GM12878 (cell line): ENCODE measurements at regions not wholly inside any gene's neighbourhood (a gene's known extent, or its start where the extent isn't known, plus 50 kb on each side); places are given as distances from the start of the nearest gene placed in this dataset.

Experiments
- ATAC-seq: fragments of 200-7000 bp; cut with Tn5 transposase; 3 replicates; pipeline ENCODE4 v1.9.1; 2020; ENCODE audit warnings: mild to moderate bottlenecking, moderate library complexity
- BruUV-seq: library from RNA; stranded (reverse); fragments of 400-500 nt; replicated peaks from 2 replicates; lab custom pipeline; 2021; lab: Mats Ljungman, UMichigan
- CTCF ChIA-PET: fragments of 300-600 bp; sonication (Branson Sonifier 250); formaldehyde crosslinking; extraction: SDS; loops from one replicate; lab custom pipeline; 2021; ENCODE audit warnings: inconsistent platforms; lab: Yijun Ruan, JAX
- POLR2A ChIA-PET: fragments of 350-600 bp; formaldehyde crosslinking; extraction: SDS; loops from one replicate; lab custom pipeline; 2021; ENCODE audit warnings: inconsistent platforms; lab: Charles Lee
- RAD21 ChIA-PET: fragments of 300-600 bp; sonication (Branson Sonifier 250); formaldehyde crosslinking; loops from one replicate; lab custom pipeline; 2023; ENCODE audit warnings: antibody characterized with exemption; ENCODE audit not compliant: unreplicated experiment; lab: Charles Lee
- SMC1A ChIA-PET: fragments of 300-600 bp; sonication (Branson Sonifier 250); formaldehyde crosslinking; loops from one replicate; lab custom pipeline; 2023; ENCODE audit not compliant: unreplicated experiment, uncharacterized antibody; lab: Charles Lee
- DNase-seq: peaks from one replicate; pipeline ENCODE4 v3.0.0-alpha.2; 2011; ENCODE audit warnings: low read depth, low spot score
- FAIRE-seq: peaks from 3 replicates; lab custom pipeline; 2011; peaks lifted over from hg19 to GRCh38; lab: Jason Lieb, UNC
- H2AFZ ChIP-seq: 2 replicates; pipeline ENCODE4 v1.6.0; 2011; ENCODE audit warnings: low read depth, low read length, control low read depth; ENCODE audit not compliant: control insufficient read depth
- H3K27ac ChIP-seq: 2 replicates; pipeline ENCODE4 v1.5.1; 2011; ENCODE audit warnings: control low read depth; ENCODE audit not compliant: control insufficient read depth, insufficient read depth
- H3K27me3 ChIP-seq, 2 experiments: replicated peaks in 1 of 2; 2 replicates each; pipeline versions ENCODE4 v1.6.0 to v1.6.1; 2011; ENCODE audit warnings: low read length in 1 of 2; ENCODE audit not compliant: control insufficient read depth in 2 of 2, insufficient read depth in 2 of 2
- H3K36me3 ChIP-seq, 2 experiments: 2 replicates each; pipeline ENCODE4 v1.5.1; 2011; ENCODE audit warnings: low read length in 1 of 2; ENCODE audit not compliant: control insufficient read depth in 2 of 2, insufficient read depth in 2 of 2
- H3K4me1 ChIP-seq: 2 replicates; pipeline ENCODE4 v1.6.1; 2011; ENCODE audit warnings: mild to moderate bottlenecking, low read length, moderate library complexity, mixed read lengths; ENCODE audit not compliant: control insufficient read depth, insufficient read depth
- H3K4me2 ChIP-seq: 2 replicates; pipeline ENCODE4 v1.6.0; 2011; ENCODE audit warnings: control low read depth; ENCODE audit not compliant: control insufficient read depth, insufficient read depth
- H3K4me3 ChIP-seq: fragments of 200-600 bp; sonication (generic); 2 replicates; pipeline ENCODE4 v1.5.1; 2016
- H3K79me2 ChIP-seq: 2 replicates; pipeline ENCODE4 v1.6.0; 2011; ENCODE audit warnings: low read length; ENCODE audit not compliant: control insufficient read depth, insufficient read depth
- H3K9ac ChIP-seq: 2 replicates; pipeline ENCODE4 v1.8.0; 2011; ENCODE audit warnings: low read length, control low read depth, mixed read lengths; ENCODE audit not compliant: control insufficient read depth, insufficient read depth
- H3K9me3 ChIP-seq: replicated peaks from 3 replicates; pipeline ENCODE4 v1.5.1; 2011; ENCODE audit warnings: mild to moderate bottlenecking, low read length; ENCODE audit not compliant: control insufficient read depth, insufficient read depth
- H4K20me1 ChIP-seq: 2 replicates; pipeline ENCODE4 v1.6.0; 2011; ENCODE audit not compliant: control insufficient read depth, insufficient read depth
- BACH1 ChIP-seq: fragments of 450-650 bp; IDR thresholded peaks from 2 replicates; pipeline ENCODE4 v1.6.1; 2017; ENCODE audit warnings: mild to moderate bottlenecking, borderline replicate concordance
- BRCA1 ChIP-seq: IDR thresholded peaks from 2 replicates; pipeline ENCODE4 v1.6.1; 2011; ENCODE audit warnings: low read depth, low read length, improper control_type of control experiment
- IKZF1 ChIP-seq: fragments of 450-650 bp; conservative IDR thresholded peaks from 2 replicates; pipeline ENCODE4 v1.6.1; 2017; ENCODE audit warnings: antibody characterized with exemption, mild to moderate bottlenecking
- IKZF2 ChIP-seq, 2 experiments: fragments of 450-650 bp; IDR thresholded peaks; 2 replicates each; pipeline ENCODE4 v1.6.1; 2017; ENCODE audit warnings: mild to moderate bottlenecking in 2 of 2, moderate library complexity in 2 of 2
- IRF4 ChIP-seq: IDR thresholded peaks from 2 replicates; pipeline ENCODE4 v1.6.1; 2011; ENCODE audit warnings: low read depth, low read length
- KLF5 ChIP-seq: fragments of 450-650 bp; IDR thresholded peaks from 2 replicates; pipeline ENCODE4 v1.6.1; 2014; ENCODE audit warnings: mild to moderate bottlenecking; ENCODE audit not compliant: partially characterized antibody
- MTA2 ChIP-seq: fragments of 450-650 bp; IDR thresholded peaks from 2 replicates; pipeline ENCODE4 v1.6.1; 2016; ENCODE audit warnings: low read depth, mild to moderate bottlenecking, moderate library complexity
- MYC ChIP-seq: IDR thresholded peaks from 2 replicates; pipeline ENCODE4 v1.6.1; 2011; ENCODE audit warnings: mild to moderate bottlenecking, low read length, moderate library complexity, inconsistent platforms; ENCODE audit not compliant: insufficient read depth, insufficient replicate concordance, insufficient read length, severe bottlenecking
- NBN ChIP-seq: fragments of 450-650 bp; IDR thresholded peaks from 2 replicates; pipeline ENCODE4 v1.6.1; 2016
- PAX8 ChIP-seq: fragments of 450-650 bp; IDR thresholded peaks from 2 replicates; pipeline ENCODE4 v1.6.1; 2017; ENCODE audit warnings: mild to moderate bottlenecking, moderate library complexity
- PBX3 ChIP-seq: IDR thresholded peaks from 2 replicates; pipeline ENCODE4 v1.6.1; 2011; ENCODE audit warnings: mild to moderate bottlenecking, low read depth, low read length, moderate library complexity; ENCODE audit not compliant: insufficient replicate concordance
- RUNX3 ChIP-seq: IDR thresholded peaks from 2 replicates; pipeline ENCODE4 v1.6.1; 2012; ENCODE audit warnings: low read length, inconsistent platforms
- SMC3 ChIP-seq: IDR thresholded peaks from 2 replicates; pipeline ENCODE4 v1.6.1; 2011; ENCODE audit warnings: low read length, improper control_type of control experiment, borderline replicate concordance
- WGBS: methylation state at CpG from one replicate; pipeline ENCODE4 v1.1.6; 2016; ENCODE audit warnings: low lambda C conversion rate; ENCODE audit not compliant: insufficient replicate concordance, insufficient coverage; ENCODE audit errors: missing lambda C conversion rate; 5-methylcytosine and 5-hydroxymethylcytosine counted together
- in situ Hi-C: fragments of 300-500 bp; cut with MboI; formaldehyde crosslinking; loops from 9 replicates; pipeline ENCODE4 v1.14.3; 2018; ENCODE audit warnings: mixed read lengths
- intact Hi-C: fragments of 100-400 bp; cut with micrococcal nuclease; formaldehyde crosslinking; loops from one replicate; pipeline ENCODE4 v1.14.2; 2022; ENCODE audit not compliant: unreplicated experiment
- TF ChIP-seq, protein P1 (sequence below): IDR thresholded peaks from 2 replicates; pipeline ENCODE4 v1.6.1; 2012; ENCODE audit warnings: low read length, inconsistent platforms
- TF ChIP-seq, protein P2 (sequence below): fragments of 450-650 bp; formaldehyde crosslinking; IDR thresholded peaks from 2 replicates; pipeline ENCODE4 v1.5.0; 2022; ENCODE audit warnings: mild to moderate bottlenecking, missing genetic modification characterization
- TF ChIP-seq, protein P3 (sequence below): fragments of 450-650 bp; IDR thresholded peaks from 2 replicates; pipeline ENCODE4 v1.6.1; 2017; ENCODE audit warnings: low read depth, mild to moderate bottlenecking, moderate library complexity

- Histone ChIP-seq H3K4me3 (no peak overlapping the region), H3K79me2 (no peaks in the 10 kb centered on the region), H4K20me1 (no peaks in the 10 kb centered on the region), H3K4me2 (peak overlapping the region; percentile 72), H3K4me1 (peaks cover 10% of the 10 kb centered on the region), H2AFZ (peak overlapping the region; percentile 43), H3K27me3 (no peaks in the 10 kb centered on the region), H3K9me3 (no peaks in the 10 kb centered on the region; the same call in 2 of the 3 replicates), H3K9ac (no peak overlapping the region), H3K36me3 (no peaks in the 10 kb centered on the region), H3K27ac (peak overlapping the region; percentile 56)
- ATAC-seq (peak; percentile 98), FAIRE-seq (peak; percentile 62), DNase-seq (peak; percentile 87)
- 13% methylated on average over 5 of the region's 5 CpGs for WGBS
- POLR2A ChIA-PET, result no interaction called here
- in situ Hi-C loops (no loop called here), intact Hi-C loops (loop anchor here (5.0 kb wide), 2 partner anchors 1139 to 1294 kb away; partner anchors contain the start of gene MEF2C)
- SMC1A ChIA-PET, result no interaction called here
- RAD21 ChIA-PET, result interaction anchor here (1.4 kb wide), 1 partner anchor 749 kb away, joined by 3 read pairs; no protein-coding TSS in a partner anchor
- BruUV-seq, result no TSS peak
- CTCF ChIA-PET, result no interaction called here
- TF ChIP-seq KLF5, result no peak
- TF ChIP-seq MYC, result no peak
- peak; percentile 68; the same call in 1 of the 2 replicates for TF ChIP-seq IRF4
- peak; percentile 84 for TF ChIP-seq IKZF1
- TF ChIP-seq BACH1, result peak; percentile 93; the same call in 1 of the 2 replicates
- TF ChIP-seq PAX8, result no peak
- TF ChIP-seq, protein P1, sequence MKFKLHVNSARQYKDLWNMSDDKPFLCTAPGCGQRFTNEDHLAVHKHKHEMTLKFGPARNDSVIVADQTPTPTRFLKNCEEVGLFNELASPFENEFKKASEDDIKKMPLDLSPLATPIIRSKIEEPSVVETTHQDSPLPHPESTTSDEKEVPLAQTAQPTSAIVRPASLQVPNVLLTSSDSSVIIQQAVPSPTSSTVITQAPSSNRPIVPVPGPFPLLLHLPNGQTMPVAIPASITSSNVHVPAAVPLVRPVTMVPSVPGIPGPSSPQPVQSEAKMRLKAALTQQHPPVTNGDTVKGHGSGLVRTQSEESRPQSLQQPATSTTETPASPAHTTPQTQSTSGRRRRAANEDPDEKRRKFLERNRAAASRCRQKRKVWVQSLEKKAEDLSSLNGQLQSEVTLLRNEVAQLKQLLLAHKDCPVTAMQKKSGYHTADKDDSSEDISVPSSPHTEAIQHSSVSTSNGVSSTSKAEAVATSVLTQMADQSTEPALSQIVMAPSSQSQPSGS, result peak; percentile 67
- peak; percentile 94 to 95 for TF ChIP-seq IKZF2 (IDR thresholded peaks at IDR 0.05)
- TF ChIP-seq BRCA1, result no peak
- TF ChIP-seq, protein P2, sequence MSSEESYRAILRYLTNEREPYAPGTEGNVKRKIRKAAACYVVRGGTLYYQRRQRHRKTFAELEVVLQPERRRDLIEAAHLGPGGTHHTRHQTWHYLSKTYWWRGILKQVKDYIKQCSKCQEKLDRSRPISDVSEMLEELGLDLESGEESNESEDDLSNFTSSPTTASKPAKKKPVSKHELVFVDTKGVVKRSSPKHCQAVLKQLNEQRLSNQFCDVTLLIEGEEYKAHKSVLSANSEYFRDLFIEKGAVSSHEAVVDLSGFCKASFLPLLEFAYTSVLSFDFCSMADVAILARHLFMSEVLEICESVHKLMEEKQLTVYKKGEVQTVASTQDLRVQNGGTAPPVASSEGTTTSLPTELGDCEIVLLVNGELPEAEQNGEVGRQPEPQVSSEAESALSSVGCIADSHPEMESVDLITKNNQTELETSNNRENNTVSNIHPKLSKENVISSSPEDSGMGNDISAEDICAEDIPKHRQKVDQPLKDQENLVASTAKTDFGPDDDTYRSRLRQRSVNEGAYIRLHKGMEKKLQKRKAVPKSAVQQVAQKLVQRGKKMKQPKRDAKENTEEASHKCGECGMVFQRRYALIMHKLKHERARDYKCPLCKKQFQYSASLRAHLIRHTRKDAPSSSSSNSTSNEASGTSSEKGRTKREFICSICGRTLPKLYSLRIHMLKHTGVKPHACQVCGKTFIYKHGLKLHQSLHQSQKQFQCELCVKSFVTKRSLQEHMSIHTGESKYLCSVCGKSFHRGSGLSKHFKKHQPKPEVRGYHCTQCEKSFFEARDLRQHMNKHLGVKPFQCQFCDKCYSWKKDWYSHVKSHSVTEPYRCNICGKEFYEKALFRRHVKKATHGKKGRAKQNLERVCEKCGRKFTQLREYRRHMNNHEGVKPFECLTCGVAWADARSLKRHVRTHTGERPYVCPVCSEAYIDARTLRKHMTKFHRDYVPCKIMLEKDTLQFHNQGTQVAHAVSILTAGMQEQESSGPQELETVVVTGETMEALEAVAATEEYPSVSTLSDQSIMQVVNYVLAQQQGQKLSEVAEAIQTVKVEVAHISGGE (CRISPR knock-in tag), result no peak
- TF ChIP-seq, protein P3, sequence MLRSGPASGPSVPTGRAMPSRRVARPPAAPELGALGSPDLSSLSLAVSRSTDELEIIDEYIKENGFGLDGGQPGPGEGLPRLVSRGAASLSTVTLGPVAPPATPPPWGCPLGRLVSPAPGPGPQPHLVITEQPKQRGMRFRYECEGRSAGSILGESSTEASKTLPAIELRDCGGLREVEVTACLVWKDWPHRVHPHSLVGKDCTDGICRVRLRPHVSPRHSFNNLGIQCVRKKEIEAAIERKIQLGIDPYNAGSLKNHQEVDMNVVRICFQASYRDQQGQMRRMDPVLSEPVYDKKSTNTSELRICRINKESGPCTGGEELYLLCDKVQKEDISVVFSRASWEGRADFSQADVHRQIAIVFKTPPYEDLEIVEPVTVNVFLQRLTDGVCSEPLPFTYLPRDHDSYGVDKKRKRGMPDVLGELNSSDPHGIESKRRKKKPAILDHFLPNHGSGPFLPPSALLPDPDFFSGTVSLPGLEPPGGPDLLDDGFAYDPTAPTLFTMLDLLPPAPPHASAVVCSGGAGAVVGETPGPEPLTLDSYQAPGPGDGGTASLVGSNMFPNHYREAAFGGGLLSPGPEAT, result peak; percentile 85
- peak; percentile 7; the same call in 1 of the 2 replicates for TF ChIP-seq SMC3
- TF ChIP-seq PBX3, result no peak
- peak; percentile 75 for TF ChIP-seq RUNX3
- peak; percentile 91 for TF ChIP-seq MTA2
- peak; percentile 91 for TF ChIP-seq NBN
These were observed 388.7 kb downstream of the CETN3 start for GRCh38 chr5:90020575-90021538.
